ENCODE measurements at regions not wholly inside any gene's neighbourhood (a gene's known extent, or its start where the extent isn't known, plus 50 kb on each side); places are given as distances from the start of the nearest gene placed in this dataset.

DNA sequence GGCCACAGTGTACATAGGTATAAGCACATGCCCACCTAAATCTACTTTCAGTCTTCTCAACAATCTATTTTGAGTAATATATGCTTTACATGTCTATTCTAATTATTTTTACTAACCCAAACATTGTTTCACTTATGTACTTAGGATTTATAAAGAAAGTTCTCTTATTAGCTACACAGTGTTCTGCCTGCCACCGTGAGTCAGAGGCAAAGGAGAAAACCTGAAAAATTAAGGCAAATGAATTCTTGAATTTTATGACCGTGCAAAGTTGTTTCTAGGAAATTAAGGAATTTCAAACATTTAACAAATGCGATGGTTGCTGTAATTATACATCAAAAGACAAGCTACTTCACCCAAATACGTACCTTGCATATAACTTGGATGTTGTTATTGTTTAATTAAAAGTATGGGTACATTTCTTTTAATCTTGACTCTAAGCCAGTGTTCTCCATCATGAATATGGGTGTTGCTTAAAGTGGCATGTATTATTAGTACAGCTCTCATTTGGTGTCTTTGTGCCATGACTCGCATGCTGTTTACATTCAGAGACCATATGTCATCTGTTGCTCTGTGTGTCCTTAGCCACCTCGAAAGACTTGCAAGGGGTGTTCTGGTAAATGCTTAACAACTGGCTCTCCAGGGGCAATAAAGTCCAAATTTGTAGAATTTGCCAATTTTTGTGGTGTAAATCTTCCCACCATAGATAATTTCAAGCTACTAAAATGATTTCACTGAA lies 154.3 kb upstream of the FN1 start:
- TF ChIP-seq, protein P1, sequence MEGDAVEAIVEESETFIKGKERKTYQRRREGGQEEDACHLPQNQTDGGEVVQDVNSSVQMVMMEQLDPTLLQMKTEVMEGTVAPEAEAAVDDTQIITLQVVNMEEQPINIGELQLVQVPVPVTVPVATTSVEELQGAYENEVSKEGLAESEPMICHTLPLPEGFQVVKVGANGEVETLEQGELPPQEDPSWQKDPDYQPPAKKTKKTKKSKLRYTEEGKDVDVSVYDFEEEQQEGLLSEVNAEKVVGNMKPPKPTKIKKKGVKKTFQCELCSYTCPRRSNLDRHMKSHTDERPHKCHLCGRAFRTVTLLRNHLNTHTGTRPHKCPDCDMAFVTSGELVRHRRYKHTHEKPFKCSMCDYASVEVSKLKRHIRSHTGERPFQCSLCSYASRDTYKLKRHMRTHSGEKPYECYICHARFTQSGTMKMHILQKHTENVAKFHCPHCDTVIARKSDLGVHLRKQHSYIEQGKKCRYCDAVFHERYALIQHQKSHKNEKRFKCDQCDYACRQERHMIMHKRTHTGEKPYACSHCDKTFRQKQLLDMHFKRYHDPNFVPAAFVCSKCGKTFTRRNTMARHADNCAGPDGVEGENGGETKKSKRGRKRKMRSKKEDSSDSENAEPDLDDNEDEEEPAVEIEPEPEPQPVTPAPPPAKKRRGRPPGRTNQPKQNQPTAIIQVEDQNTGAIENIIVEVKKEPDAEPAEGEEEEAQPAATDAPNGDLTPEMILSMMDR (IDR thresholded peaks at IDR 0.05): no peak
- TF ChIP-seq POLR2AphosphoS5 (IDR thresholded peaks at IDR 0.05; ENCODE audit: low read depth, low read length) (no peak), FOSL2 (IDR thresholded peaks at IDR 0.05; ENCODE audit: borderline replicate concordance, low read depth) (no peak)

All from SK-N-SH (cell line).